NCI-H2081 (cell line): ENCODE measurements at regions not wholly inside any gene's neighbourhood (a gene's known extent, or its start where the extent isn't known, plus 50 kb on each side); places are given as distances from the start of the nearest gene placed in this dataset.
A peak's percentile ranks its signal among the peaks of the same experiment; 100 is the strongest.

Experiments
- DNase-seq, 2 experiments: peaks; one replicate each; lab custom pipeline; 2025; lab: John Stamatoyannopoulos, UW

DNA sequence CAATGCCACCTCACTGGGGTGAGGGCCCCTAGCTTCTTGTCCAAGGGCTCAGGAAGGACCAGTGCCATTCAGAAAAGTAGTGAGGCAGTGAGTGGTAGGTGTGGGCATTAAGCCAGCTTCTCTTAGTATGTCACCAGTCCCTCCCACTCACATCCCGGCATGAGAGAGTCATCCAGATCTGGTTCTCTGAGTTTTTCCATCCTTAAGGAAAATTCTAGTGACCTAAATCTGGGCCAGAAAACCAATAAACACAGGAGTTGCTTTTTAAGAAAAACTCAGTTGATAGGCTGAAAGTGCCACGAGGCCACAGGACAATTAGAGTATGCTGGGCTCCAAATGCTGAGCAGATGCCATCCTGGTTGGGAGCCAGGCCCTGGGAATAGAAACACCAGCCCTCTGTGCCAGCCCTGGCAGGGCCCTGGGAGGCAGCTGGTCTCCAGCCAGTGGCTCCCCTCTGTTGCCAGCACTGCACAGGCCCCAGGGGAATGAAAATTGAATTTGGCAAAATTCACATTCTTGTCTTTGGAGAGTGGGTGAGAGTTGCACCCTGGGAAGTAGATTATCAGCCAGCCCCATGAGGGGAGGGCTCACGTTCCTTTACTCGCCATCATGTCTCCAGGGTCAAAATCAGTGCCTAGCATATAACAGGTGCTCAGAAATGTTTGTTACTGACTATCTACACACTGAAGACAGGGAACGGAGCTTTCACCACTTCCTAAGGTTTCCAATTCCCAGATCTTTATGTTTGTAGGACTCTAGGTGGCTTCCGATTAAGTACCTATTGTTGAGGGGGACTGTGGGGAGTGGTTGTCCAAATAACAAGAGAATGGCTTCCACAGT, 52.8 kb downstream of the FAM43A start:
- DNase-seq: peak; percentile 53 to 58

DNA sequence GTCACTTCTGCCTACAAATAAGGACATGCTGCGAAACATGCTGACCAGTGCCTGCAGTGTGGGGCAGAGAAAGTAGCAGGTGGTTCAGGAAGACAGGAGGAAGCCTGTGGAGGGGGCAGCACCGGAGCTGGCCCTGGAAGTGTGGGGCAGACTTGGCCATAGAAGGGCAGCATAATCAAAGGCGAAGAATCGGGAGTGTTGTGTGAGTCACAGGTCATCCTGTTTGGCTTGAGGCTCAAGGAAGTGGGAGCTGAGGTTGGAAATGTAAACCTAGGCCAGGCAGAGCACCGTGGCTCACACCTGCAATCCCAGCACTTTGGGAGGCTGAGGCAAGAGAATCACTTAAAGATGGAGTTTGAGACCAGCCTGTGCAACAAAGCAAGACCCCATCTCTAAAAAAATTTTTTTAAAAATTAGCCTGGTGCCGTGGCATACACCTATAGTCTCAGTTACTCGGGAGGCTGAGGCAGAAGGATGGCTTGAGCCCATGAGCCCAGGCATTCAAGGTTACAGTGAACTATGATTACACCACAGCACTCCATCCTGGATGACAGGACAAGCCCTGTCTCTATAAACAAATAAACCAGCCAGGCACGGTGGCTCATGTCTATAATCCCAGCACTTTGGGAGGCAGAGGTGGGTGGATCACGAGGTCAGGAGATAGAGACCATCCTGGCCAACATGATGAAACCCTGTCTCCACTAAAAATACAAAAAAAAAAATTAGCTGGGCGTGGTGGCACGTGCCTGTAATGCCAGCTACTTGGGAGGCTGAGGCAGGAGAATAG, 54.0 kb downstream of the FAM43A start:
- DNase-seq: no peak

DNA sequence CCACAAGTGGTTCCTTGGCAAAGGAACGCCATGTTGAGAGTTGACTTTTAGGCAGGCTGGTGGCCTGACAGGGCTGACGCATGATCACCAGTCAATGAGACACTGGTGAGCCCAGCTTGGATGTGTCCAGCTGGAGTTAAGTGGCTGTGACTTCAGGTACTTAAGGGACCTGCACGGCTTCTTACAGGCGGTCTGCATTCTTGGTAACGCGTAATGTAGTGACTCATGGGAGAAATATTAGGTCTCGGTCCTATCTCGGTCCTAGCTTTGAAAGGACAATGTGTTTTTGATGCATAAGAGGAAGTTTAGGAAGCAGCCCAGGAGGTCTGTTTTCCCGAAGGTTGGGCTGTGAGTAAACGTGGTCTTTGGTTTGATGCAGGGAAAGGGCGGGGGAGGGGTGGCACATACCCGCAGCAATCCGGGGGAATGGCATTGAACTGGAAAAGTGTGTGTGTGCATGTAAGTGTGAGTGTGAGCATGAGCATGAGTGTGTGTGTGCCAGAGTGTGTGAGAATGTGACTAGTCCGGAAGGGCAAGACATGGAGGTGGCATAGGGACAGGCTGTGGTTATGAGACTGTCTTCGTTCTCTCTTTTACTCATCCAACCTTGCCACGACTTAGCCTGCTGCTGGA, 55.3 kb downstream of the FAM43A start:
- no peak for DNase-seq

DNA sequence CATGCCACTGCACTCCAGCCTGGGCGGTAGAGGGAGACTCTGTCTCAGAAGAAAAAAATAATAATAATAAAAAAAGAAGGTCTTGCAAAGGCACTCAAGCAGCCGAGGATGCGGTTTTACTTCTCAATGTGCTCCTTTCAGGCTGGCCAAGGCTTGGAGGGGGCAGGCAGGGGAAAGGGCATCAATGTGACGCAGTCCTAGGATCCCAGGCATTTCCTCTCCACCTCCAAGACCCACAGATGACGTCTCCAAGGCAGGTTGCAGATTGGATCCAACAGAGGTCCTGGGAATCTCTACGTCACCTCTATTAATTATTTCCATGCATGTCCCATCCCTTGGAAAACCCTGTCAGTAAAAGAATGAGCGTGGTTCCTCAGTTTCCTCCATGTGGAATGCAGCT, 56.2 kb downstream of the FAM43A start:
- no peak for DNase-seq

DNA sequence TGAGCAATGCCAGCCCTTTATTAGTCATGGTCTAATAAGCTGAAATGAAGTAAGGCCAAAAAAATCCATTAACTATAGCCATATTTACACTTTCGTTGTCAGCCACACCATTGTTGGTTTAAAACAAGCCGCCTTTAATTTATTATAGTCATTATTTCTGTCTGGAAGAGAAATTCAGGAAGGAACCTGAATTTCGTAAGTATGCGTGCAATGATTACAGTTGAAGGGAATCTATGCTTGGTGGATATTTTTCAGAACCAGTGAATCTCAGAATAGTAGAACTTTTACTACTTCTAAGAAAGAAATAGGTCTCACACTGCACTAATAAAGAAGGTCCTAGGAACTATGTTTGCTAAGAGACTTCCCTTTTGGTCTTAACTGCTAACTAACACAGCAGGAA, 59.1 kb downstream of the FAM43A start:
- no peak for DNase-seq

DNA sequence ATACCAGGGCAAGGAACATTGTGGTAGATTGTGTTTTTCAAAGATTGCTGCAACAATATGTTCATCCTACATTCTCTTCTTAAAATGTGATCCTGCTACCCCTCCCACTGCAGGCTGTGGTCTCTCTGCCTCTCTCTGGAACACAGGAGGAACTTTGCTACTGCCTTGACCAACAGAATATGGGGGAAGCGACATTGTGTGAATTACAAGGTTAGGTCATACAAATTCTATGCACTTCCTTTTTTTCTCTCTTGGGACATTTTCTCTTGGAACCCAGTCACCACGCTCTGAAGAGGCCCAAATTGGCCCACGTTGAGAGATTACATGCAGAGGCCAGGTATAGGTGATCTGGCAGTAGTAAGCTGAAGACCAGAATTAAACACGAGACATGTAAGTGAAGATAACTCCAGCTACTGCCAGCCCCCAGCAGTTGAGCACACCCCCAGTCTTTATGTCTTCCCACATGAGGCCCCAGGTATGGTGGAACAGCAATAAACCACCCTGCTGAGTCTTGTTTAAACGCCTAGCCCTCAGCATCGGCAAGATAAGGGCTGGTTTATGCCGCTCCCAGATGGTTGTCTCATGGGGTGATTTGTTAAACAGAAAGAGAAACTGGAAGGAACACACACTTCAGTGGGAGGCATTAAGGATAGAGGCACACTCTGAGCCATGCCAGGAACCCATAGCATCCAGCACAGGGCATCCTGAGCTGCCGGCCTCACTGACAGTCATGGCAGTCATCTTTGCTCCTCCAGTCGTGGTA, 59.9 kb downstream of the FAM43A start:
- no peak for DNase-seq

DNA sequence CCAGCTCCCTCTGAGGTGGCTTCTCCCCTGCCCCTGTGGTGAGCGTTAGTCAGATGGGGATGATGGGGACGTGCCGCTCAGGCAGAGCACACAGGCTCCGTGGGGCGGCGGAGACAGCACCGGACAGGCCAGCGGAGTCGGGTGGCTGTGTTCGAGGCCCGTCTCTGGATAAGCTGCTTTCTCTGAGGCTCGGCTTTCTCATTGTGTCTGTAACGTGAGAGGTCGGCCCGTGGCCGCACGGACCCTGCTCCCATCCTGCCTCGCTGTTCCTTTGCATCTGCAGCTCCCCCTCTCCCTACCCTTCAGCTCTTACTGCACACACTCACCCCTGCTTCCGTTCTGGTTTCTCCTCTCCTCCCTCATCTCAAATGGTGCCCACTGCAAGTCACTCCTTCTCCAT, 62.5 kb downstream of the FAM43A start:
- no peak for DNase-seq

DNA sequence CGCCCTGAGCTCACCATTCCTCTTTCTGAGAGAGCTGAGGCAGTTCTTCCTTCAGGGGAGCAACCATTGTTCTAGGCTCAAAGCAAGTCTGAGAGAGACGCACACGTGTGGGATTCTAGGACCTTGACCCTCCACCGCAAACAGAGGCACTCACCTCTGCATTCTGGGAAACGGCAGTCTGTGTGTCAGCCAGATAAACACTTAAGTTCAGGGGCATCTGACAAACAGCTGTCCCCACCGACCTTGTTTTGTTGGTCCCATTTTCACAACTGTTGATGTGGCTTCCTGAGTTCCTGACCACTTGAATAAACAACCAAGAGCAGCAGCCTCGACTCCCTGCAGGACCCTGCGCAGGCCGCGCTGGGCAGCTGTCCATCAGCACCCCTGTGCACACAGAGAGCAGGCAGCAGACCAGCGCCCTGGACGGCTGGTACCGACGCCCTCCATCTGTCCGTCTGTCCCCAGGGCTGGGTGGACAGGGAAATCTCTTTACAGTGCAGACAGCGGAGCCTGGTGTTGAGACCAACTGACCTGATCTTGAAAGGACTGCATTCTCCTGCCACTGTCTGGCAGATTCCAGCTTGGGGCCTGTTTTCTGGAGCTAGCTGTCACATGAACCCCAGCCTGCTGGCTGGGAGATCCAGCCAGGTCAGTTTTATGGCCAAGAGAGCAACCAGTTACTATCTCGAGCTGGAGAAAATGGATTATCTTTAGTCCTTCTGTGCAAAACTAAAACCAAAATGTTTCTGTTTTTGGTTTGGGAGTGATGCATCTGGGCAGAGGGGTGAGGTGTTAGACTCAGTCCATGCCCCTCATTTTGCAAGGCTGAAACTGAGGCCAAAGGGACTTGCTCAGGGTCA, 64.2 kb downstream of the FAM43A start:
- DNase-seq: no peak

DNA sequence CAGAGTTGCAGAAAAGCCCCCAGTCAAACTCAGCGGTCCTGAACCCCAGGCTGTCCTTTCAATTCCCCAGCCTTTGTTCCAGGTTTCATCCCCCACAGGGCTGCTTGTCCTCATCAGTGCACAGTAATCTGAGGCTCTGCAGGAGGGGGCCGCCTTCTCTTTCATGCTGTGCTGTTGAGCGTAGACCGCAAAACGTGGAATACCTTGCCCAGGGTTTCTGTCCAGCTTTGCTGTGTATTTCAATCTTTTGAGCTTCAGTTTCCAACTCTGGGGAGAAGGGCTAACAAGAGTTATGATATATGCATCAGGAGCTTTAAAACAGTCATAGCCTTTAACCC, 64.8 kb downstream of the FAM43A start:
- peak in 1 of 2 experiments; percentile 24 for DNase-seq

DNA sequence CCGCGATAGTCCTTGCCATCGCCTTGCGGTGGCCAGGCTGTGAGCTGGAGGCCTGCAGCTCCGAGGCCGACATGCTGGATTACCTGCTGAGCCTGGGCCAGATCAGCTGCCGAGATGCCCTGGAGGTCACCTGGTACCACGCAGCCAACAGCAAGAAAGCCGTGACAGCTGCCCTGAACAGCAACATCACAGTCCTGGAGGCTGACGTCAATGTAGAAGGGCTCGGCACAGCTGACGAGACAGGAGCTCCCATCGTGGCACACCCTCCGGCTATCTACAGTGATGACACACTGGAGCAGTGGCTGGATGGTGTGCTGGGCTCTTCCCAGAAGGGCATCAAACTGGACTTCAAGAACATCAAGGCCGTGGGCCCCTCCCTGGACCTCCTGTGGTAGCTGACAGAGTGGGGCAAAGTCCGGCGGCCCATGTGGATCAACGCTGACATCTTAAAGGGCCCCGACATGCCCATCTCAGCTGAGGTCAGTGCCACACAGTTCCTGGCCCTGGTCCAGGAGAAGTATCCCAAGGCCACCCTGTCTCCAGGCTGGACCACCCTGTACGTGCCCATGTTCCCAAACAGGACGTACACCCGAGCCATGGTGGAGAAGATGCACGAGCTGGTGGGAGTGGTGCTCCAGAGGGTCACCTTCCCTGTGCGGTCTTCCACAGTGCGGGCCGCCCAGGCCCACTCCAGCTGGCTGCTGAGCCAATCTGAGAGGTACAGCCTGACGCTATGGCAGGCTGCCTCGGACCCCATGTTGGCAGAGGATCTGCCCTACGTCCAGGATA, 70.2 kb downstream of the FAM43A start:
- no peak for DNase-seq

DNA sequence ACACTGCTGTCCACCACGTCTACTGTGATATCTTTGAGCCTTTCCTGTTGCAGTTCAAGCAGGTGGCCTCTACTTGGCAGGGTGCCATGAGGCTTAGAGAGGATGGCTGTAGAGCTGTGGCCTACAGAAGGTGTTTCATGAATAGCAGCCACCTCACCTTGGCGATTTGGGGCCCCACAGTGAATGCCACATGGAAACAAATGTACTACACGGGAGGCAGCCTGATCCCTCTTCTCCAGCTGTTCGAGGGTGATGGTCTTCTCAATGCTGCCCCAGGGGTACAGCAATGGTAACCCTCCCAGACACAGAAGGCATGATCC, 70.7 kb downstream of the FAM43A start:
- peak in 1 of 2 experiments; percentile 11 for DNase-seq

DNA sequence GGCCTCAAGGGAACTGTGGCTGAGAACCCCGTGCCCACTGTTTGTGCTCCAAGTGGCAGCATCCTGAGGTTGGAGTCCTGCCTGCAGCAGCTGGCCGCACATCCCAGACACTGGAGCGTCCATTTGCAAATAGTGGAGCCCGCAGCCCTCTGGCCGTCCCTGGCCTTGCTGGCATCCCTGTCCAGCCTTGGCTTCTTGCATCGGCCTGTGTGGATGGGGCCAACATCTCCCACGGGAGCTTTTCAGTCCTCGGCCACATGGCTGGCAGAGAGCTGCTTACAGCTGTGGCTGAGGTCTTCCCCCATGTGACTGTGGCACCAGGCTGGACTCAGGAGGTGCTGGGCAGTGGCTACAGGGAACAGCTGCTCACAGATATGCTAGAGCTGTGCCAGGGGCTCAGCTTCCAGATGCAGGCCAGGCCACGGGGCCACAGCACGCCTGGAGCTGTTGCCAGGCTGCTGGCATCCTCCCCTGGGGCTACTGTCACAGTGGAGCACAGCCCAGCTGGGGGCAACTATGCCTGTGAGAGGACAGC, 71.2 kb downstream of the FAM43A start:
- DNase-seq: no peak

DNA sequence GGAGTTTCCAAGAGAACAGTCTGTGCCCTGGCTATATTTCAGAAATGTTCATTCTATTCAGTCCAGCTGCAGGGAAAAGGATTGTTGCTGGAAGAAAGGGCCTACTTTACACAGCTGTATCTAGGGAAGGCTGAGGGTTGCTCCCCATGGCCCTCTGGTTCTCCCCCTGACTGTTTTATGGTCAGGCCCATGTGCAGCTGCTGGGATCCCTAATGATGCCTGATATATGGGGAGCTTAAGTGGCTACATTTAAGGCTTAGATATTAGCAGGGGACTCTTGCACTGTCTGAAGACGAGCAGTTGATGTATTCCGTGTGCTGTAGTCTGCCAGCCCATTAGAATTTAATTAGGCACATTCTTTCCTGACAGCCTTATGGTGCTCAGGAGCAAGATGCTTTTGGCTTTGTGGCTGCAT, 72.0 kb downstream of the FAM43A start:
- DNase-seq: no peak

DNA sequence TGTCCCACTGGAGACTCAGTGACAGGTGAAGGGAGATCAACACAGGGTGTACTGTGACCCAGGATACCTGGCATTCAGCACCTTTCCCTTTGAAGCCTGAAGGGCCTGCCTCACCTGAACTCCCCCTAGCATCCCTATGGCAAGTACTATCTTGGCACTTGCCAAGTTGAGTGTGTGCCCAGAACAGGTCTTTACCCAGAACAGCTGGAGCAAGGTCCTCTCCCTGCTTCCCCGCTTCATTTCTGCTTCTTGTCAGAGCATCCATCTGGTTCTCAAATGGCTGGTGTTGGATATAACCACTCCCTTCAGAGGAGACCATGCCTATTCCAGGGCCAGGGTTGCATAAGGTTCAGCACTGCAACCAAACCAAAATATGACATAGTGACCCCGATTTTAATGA, 73.0 kb downstream of the FAM43A start:
- DNase-seq: no peak

DNA sequence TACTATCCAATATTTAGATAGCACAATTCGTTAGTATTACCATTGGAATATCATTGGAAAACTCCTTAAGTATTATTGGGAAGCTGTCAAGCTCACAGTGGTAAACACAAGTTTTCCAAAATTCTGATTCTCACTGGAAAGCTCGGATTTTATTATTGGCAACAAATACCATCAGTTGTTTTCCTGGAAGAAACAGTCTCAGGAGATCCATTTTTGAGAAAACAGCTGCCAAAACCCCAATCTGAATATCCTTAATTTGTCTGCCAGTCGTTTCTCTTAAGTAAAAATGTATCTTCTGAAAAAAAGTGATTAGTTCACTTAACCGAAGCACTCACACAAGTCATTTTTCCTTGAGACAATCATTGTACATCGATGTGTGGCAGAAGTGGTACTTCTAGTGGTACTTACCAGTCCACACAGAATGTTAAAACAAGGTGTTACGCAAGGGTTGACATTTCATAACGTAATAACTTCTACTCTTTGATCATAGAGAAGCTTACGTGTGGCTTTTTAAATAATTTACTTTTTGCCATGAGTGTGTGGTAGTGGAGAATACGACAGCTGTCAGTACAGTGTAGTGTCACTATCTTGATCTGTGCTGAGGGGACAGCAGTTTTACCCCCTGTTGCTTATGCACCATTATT, 74.9 kb downstream of the FAM43A start:
- DNase-seq: no peak

DNA sequence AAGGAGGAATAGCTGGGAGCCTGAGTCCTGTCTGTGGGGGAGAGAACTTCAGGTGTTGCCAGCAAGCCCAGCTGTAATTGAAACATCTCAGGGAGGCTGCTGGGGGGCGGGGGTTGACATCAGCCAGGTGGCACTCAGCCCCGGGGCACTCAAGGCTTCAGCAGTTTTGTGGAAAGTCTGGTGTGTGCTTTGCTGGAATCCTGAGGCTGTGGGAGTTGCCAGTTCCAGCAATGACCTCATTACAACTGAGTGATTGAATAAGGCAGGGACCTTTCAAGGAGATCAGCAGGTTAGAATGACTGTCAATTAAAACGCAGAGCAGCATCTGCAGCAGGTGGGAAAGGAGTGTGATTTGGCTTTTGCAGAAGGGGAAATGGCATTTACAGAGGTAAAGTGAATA, 75.7 kb downstream of the FAM43A start:
- DNase-seq: peak; percentile 65 to 80

DNA sequence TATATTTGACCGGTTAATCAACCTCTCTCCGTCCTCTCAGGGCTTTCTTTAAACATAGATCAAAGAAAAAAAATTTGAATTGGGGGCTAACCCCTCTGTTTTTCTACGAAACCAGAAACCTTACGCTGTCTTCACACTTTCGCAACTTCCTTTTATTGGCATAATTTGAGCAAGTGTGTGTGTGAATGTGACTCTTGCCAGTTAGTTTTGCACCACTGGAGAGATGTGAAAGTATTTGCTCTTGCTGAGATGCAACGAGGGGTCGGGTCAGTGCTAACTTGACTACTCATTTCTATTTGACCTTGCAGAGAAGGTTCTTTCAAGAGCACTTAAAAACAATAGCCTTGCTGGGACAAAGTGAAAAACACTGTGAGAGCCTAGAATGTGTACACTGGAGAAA, 81.2 kb downstream of the FAM43A start:
- no peak for DNase-seq

DNA sequence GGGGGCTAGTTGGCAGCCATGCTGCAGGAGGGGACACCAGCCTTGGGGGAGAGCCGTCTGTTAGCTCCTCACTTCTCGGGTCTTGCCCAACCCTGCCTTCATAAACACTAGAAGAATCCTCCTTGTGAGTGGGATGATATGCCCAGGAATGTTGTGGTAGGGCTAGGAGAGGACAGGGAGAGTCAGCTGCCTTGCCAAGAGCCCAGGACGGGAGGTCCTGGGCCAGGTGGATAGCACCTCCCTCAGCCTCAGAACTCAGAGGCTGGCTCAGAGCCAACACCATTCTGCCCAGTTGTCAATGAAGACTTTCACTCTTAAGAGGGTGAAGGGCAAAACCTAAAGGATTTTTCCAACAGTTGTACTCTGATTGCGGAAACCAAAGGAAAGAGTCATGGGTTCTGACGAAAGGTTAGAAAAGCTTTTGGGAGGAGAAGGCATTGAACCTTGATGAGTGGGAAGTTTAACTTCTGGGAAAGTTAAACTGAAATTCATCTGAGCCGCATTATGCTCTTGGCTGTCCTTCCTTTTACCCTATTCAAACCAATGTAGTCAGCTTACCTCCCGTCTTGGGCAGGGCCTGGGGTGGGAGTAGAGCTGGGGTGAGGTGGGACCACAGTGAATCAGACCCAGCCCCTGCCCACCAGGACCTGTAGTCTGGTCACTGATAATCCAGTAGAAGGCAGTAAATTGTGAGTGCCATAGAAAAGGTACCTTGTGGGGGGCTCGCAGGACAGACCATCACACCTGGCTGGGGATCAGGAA, 81.9 kb downstream of the FAM43A start:
- DNase-seq: no peak

DNA sequence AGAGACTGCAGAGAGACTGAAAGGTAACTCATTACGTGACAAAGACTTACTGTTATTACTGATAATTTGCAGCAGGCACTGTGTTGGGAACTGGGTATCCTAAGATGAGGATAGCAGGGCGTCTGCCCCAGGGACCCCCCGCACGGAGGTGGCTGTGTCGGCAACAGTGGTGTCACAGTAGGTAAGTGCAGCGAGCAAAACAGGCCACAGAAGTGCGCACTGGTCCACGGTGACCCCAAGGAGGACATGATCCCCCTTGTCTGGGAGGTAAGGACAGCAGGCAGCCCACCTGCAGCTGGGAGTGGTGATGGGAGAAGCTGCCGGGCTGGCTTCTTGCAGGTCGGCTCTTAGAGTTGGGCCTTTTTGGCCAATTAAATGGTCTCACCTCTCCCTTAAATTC, 82.9 kb downstream of the FAM43A start:
- DNase-seq: no peak
